Coronary artery (tissue), 2 donors: ENCODE measurements at regions not wholly inside any gene's neighbourhood (a gene's known extent, or its start where the extent isn't known, plus 50 kb on each side); places are given as distances from the start of the nearest gene placed in this dataset.

Experiments
- DNase-seq: peaks from one replicate; pipeline ENCODE4 v3.0.0-alpha.2; 2017; ENCODE audit warnings: low spot score
- H3K27ac ChIP-seq, 2 donors: fragments of 200-600 bp; sonication (generic); one replicate each; pipeline ENCODE4 v1.5.1; 2016 to 2019
- H3K4me3 ChIP-seq: fragments of 200-600 bp; sonication (generic); 2 replicates; pipeline ENCODE4 v1.5.1; 2016; ENCODE audit warnings: mild to moderate bottlenecking, moderate library complexity
- TF ChIP-seq, protein P1 (sequence below): fragments of 200-600 bp; sonication (generic); IDR thresholded peaks from one replicate; pipeline ENCODE4 v1.5.1; 2019; ENCODE audit warnings: antibody characterized with exemption

DNA sequence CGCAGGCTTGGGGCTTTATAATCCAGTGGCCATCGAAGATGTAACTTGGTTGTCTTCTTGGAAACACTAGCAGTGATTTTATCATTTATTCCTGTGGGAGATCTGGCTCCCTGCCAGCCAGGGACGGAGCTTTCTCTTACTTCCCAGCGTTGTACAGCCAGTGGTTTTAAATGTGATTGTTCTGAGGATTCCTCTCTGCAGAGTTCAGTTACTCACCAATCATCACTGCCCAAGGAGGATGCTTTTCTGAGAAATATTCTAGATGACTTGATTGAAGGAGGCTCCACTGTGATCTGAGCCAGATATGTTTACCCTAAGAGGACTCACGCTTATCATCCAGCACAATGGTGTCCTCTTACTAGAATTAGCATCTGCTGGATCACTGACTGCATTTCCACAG lies 744.3 kb downstream of the RNF144A start:
- H3K4me3 ChIP-seq = no peak overlapping the region
- H3K27ac ChIP-seq = no peak overlapping the region
- no peak for DNase-seq
- TF ChIP-seq, protein P1, sequence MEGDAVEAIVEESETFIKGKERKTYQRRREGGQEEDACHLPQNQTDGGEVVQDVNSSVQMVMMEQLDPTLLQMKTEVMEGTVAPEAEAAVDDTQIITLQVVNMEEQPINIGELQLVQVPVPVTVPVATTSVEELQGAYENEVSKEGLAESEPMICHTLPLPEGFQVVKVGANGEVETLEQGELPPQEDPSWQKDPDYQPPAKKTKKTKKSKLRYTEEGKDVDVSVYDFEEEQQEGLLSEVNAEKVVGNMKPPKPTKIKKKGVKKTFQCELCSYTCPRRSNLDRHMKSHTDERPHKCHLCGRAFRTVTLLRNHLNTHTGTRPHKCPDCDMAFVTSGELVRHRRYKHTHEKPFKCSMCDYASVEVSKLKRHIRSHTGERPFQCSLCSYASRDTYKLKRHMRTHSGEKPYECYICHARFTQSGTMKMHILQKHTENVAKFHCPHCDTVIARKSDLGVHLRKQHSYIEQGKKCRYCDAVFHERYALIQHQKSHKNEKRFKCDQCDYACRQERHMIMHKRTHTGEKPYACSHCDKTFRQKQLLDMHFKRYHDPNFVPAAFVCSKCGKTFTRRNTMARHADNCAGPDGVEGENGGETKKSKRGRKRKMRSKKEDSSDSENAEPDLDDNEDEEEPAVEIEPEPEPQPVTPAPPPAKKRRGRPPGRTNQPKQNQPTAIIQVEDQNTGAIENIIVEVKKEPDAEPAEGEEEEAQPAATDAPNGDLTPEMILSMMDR = no peak

DNA sequence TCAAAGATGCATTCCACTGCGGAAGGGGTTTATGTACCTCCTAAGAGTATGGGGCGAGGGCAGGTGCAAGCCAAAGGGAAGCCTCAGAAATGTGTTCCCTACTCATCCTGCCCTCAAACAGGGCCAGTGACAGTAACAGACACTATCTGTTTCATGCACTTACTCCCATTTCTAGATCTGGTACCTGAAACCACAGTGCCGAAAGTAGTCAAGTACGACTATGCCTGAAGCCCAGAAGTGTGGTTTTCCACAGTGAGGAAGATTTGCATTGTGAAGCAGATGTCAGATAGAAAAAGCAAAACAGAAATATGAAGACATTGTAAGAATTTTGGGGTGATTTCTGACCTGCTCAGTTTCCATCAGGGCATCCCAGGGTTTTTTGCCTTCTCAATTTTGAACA lies 748.7 kb downstream of the RNF144A start:
- no peak for DNase-seq
- TF ChIP-seq, protein P1 = no peak
- Histone ChIP-seq H3K4me3 (no peak overlapping the region), H3K27ac (no peak overlapping the region)

GRCh38 chr2:7666596-7667259 lies 749.5 kb downstream of the RNF144A start:
- Histone ChIP-seq H3K4me3 (no peak overlapping the region), H3K27ac (no peak overlapping the region)
- no peak for DNase-seq
- TF ChIP-seq, protein P1 = no peak

- DNase-seq = no peak
- no peak overlapping the region for H3K4me3 ChIP-seq
- no peak overlapping the region for H3K27ac ChIP-seq
- TF ChIP-seq, protein P1 = no peak
These were observed 750.1 kb downstream of the RNF144A start for GRCh38 chr2:7667260-7667757.

DNA sequence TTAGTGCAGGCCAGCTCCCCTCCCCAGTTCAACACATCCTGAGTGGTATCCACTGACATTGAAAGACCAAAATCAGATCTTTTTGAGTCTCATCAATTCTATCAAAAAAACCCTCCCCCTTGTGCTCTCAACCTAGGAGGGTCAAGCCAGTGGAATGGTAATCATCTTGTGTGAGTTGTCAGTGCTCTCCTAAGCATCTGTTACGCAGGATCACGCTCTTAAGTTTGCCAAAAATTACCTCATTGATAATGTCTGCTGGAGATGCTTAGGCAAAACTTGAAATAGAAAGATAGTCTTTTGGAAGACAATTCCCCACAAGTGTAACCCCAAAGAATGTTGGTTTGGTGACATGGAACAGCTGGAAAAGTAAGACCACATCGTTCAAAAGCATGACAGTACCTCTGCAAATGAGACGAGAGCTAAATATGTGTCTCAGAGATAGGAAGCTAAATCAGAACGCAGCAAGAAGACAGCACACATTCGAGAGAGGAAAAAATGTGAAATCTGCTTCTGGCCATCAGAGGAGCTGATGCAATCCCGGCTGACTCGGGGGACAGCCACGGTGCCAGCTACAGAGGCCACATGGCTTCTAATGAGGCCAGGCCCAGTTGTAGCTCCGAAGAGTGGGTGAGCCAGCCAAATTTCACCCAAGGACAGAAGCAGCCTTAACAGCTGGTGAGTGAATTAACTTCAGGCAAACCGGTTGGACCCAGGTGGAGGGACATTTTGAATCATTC lies 753.9 kb downstream of the RNF144A start:
- H3K27ac ChIP-seq = peak overlapping the region in 1 of 2 donors; percentile 6
- TF ChIP-seq, protein P1 = no peak
- no peak overlapping the region for H3K4me3 ChIP-seq
- DNase-seq = no peak

DNA sequence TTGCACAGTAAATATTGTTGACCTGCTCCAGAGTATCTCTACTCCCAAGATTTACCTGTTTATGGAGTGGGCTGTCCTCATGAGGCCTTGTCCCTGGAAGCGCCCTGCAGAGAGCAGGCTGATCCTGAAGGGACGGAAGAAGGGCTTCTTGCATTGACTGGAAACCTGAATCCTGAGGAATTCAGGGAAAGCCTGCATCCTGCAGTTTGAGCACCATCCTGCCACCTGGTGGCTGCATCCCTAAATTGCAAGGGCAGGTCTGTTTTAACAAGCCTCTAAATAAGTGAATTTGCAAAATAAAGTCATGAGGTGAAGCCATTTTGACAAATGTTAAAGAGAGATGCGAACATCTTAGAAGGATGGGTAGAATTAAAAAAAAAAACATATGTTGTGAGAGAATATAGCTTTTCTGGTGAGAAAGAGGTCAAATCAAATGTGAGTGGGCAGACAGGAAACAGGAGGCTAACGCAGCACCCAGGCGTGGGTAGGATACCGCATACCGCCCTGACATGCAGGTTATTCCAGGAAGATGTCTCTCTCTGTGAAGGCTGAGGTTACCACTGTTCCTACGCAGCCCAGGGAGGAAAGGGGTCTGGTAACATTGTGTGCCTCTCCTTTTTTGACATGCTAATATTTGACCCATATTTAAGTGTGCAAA lies 754.9 kb downstream of the RNF144A start:
- Histone ChIP-seq H3K27ac (no peak overlapping the region), H3K4me3 (no peak overlapping the region)
- TF ChIP-seq, protein P1 = peak; percentile 14
- no peak for DNase-seq
